ENCODE measurements at regions not wholly inside any gene's neighbourhood (a gene's known extent, or its start where the extent isn't known, plus 50 kb on each side); places are given as distances from the start of the nearest gene placed in this dataset.

- Histone ChIP-seq H3K27me3 (replicated peaks; ENCODE audit: insufficient read depth) (no peaks in the 10 kb centered on the region), H3K9me3 (no peaks in the 10 kb centered on the region), H3K36me3 (no peaks in the 10 kb centered on the region), H3K4me3 (no peak overlapping the region), H3K27ac (no peak overlapping the region), H3K4me1 (replicated peaks) (no peaks in the 10 kb centered on the region)
- TF ChIP-seq POLR2A (IDR thresholded peaks at IDR 0.05) (no peak), POLR2AphosphoS5 (IDR thresholded peaks at IDR 0.05) (no peak)
- TF ChIP-seq, protein P1, sequence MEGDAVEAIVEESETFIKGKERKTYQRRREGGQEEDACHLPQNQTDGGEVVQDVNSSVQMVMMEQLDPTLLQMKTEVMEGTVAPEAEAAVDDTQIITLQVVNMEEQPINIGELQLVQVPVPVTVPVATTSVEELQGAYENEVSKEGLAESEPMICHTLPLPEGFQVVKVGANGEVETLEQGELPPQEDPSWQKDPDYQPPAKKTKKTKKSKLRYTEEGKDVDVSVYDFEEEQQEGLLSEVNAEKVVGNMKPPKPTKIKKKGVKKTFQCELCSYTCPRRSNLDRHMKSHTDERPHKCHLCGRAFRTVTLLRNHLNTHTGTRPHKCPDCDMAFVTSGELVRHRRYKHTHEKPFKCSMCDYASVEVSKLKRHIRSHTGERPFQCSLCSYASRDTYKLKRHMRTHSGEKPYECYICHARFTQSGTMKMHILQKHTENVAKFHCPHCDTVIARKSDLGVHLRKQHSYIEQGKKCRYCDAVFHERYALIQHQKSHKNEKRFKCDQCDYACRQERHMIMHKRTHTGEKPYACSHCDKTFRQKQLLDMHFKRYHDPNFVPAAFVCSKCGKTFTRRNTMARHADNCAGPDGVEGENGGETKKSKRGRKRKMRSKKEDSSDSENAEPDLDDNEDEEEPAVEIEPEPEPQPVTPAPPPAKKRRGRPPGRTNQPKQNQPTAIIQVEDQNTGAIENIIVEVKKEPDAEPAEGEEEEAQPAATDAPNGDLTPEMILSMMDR (IDR thresholded peaks at IDR 0.05): no peak
- no peak for DNase-seq (ENCODE audit: low spot score)
- intact Hi-C loops (cut with DNase I): no loop called here
- WGBS: 19% methylated on average over 10 of the region's 10 CpGs
Measured at GRCh38 chr3:157958457-157958856, 147.8 kb downstream of the SHOX2 start.

DNA sequence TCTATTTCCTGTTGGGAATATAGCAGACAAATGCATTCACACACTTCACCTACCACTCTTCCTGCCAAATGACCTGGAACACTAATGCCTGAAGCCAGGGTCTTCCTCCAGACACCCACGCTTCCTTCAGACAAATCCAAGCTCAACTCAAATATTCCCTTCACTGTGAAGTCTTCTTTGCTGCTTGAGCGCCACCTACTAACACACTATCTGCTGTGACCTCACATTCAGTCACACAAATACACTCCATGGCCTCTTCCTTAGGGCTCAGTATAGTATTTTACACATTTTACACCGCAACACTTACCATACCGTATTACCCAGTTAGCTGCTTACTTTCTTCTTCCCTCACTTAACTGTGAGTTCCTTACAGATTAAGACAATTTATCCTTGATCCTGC is 149.4 kb downstream of the SHOX2 start:
- H3K36me3 ChIP-seq: no peaks in the 10 kb centered on the region
- no peak overlapping the region for H3K4me3 ChIP-seq
- intact Hi-C loops (cut with DNase I): no loop called here
- no peaks in the 10 kb centered on the region for H3K9me3 ChIP-seq
- no peak for DNase-seq (ENCODE audit: low spot score)
- no peaks in the 10 kb centered on the region for H3K27me3 ChIP-seq (replicated peaks; ENCODE audit: insufficient read depth)
- TF ChIP-seq POLR2A (IDR thresholded peaks at IDR 0.05): no peak
- no peak for TF ChIP-seq POLR2AphosphoS5 (IDR thresholded peaks at IDR 0.05)
- TF ChIP-seq, protein P1 (IDR thresholded peaks at IDR 0.05): no peak
- H3K4me1 ChIP-seq (replicated peaks): no peaks in the 10 kb centered on the region
- H3K27ac ChIP-seq: no peak overlapping the region
- 83% methylated on average over 4 of the region's 4 CpGs for WGBS

GRCh38 chr3:157956176-157956575 is 150.0 kb downstream of the SHOX2 start:
- Histone ChIP-seq H3K9me3 (no peaks in the 10 kb centered on the region), H3K4me1 (replicated peaks) (no peaks in the 10 kb centered on the region), H3K4me3 (no peak overlapping the region), H3K27me3 (replicated peaks; ENCODE audit: insufficient read depth) (no peaks in the 10 kb centered on the region), H3K27ac (no peak overlapping the region), H3K36me3 (no peaks in the 10 kb centered on the region)
- intact Hi-C loops (cut with DNase I): no loop called here
- WGBS: 86% methylated on average over 4 of the region's 4 CpGs
- TF ChIP-seq POLR2A (IDR thresholded peaks at IDR 0.05): no peak
- no peak for TF ChIP-seq POLR2AphosphoS5 (IDR thresholded peaks at IDR 0.05)
- TF ChIP-seq, protein P1 (IDR thresholded peaks at IDR 0.05): no peak
- no peak for DNase-seq (ENCODE audit: low spot score)

DNA sequence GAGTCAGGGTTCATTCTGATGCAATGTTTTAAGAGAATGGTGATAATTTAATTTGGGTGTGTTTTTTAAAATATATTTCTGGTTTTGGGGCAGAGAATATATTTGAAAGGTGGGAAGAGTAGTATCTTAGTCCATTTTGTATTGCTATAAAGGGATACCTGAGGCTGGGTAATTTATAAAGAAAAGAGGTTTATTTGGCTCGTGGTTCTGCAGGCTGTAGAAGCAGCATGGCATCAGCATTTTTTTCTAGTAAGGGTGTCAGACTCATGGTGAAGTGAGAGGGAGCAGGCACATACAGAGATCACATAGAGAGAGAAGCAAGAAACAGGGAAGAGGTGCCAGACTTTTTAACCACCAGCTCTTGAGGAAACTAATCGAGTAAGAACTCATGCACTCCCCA is 152.7 kb downstream of the SHOX2 start:
- 57% methylated on average over 2 of the region's 2 CpGs for WGBS
- no peak for TF ChIP-seq POLR2A (IDR thresholded peaks at IDR 0.05)
- no peak for TF ChIP-seq POLR2AphosphoS5 (IDR thresholded peaks at IDR 0.05)
- TF ChIP-seq, protein P1 (IDR thresholded peaks at IDR 0.05): no peak
- intact Hi-C loops (cut with DNase I): no loop called here
- H3K36me3 ChIP-seq: no peaks in the 10 kb centered on the region
- H3K27ac ChIP-seq: no peak overlapping the region
- H3K9me3 ChIP-seq: no peaks in the 10 kb centered on the region
- no peaks in the 10 kb centered on the region for H3K27me3 ChIP-seq (replicated peaks; ENCODE audit: insufficient read depth)
- H3K4me1 ChIP-seq (replicated peaks): no peaks in the 10 kb centered on the region
- H3K4me3 ChIP-seq: no peak overlapping the region
- no peak for DNase-seq (ENCODE audit: low spot score)

- H3K36me3 ChIP-seq: no peaks in the 10 kb centered on the region
- no peak for DNase-seq (ENCODE audit: low spot score)
- H3K27me3 ChIP-seq (replicated peaks; ENCODE audit: insufficient read depth): no peaks in the 10 kb centered on the region
- no peak overlapping the region for H3K4me3 ChIP-seq
- 40% methylated on average over 5 of the region's 5 CpGs for WGBS
- no peak for TF ChIP-seq POLR2AphosphoS5 (IDR thresholded peaks at IDR 0.05)
- TF ChIP-seq POLR2A (IDR thresholded peaks at IDR 0.05): no peak
- TF ChIP-seq, protein P1 (IDR thresholded peaks at IDR 0.05): no peak
- intact Hi-C loops (cut with DNase I): no loop called here
- H3K9me3 ChIP-seq: no peaks in the 10 kb centered on the region
- no peaks in the 10 kb centered on the region for H3K4me1 ChIP-seq (replicated peaks)
- no peak overlapping the region for H3K27ac ChIP-seq
Measured at GRCh38 chr3:157948605-157949383, 157.4 kb downstream of the SHOX2 start.

Data from prostate gland (tissue), 2 donors.